WI38 (cell line): ENCODE measurements at regions not wholly inside any gene's neighbourhood (a gene's known extent, or its start where the extent isn't known, plus 50 kb on each side); places are given as distances from the start of the nearest gene placed in this dataset.

Experiments used
- H3K4me3 ChIP-seq: 2 replicates; pipeline ENCODE4 v1.5.1; 2011; ENCODE audit warnings: low read depth, mild to moderate bottlenecking, control low read depth, low read length
- TF ChIP-seq, protein P1 (sequence below): IDR thresholded peaks from 2 replicates; pipeline ENCODE4 v1.5.1; 2012; ENCODE audit warnings: low read depth, mild to moderate bottlenecking, control low read depth, low read length

DNA sequence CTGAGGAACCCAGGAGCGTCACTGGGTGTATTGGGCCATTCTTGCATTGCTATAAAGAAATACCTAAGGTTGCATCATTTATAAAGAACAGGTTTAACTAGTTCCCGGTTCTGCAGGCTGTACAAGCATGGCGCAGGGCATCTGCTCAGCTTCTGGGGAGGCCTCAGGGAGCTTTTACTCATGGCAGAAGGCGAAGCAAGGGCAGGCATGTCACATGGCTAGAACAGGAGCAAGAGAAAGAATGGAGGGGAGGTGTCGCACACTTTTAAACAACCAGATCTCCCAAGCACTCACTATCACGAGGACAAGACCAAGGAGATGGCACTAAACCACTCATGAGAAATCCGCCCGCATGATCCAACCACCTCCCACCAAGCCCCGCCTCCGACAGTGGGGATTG is 65.2 kb downstream of the PSMG1 start:
- TF ChIP-seq, protein P1, sequence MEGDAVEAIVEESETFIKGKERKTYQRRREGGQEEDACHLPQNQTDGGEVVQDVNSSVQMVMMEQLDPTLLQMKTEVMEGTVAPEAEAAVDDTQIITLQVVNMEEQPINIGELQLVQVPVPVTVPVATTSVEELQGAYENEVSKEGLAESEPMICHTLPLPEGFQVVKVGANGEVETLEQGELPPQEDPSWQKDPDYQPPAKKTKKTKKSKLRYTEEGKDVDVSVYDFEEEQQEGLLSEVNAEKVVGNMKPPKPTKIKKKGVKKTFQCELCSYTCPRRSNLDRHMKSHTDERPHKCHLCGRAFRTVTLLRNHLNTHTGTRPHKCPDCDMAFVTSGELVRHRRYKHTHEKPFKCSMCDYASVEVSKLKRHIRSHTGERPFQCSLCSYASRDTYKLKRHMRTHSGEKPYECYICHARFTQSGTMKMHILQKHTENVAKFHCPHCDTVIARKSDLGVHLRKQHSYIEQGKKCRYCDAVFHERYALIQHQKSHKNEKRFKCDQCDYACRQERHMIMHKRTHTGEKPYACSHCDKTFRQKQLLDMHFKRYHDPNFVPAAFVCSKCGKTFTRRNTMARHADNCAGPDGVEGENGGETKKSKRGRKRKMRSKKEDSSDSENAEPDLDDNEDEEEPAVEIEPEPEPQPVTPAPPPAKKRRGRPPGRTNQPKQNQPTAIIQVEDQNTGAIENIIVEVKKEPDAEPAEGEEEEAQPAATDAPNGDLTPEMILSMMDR: no peak
- no peak overlapping the region for H3K4me3 ChIP-seq

DNA sequence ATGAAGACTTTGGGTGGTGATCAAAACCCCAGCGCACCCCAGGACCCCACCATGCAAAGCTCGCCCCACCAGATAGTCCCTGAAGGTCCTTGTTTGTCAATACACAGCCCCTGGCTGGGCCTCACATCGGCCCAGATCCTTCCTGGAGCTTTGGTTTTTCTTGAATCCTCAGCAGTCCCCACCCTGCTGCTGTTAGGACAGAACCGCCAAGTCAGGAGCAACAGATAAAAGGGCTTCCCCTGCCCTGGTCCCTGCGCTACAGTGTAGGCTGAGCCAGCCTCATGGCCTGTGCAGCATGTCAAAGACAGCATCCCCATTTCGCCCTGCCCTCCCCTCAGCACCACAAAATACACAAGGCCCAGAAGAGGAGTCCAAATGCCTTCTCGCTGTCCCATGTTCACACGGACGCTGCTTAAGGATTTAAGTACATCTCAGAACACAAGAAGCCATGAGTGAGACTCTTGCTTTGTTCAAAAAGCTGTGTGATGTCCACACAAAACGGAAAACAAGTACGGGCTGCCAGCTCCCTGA is 65.7 kb downstream of the PSMG1 start:
- TF ChIP-seq, protein P1: no peak
- H3K4me3 ChIP-seq: no peak overlapping the region

DNA sequence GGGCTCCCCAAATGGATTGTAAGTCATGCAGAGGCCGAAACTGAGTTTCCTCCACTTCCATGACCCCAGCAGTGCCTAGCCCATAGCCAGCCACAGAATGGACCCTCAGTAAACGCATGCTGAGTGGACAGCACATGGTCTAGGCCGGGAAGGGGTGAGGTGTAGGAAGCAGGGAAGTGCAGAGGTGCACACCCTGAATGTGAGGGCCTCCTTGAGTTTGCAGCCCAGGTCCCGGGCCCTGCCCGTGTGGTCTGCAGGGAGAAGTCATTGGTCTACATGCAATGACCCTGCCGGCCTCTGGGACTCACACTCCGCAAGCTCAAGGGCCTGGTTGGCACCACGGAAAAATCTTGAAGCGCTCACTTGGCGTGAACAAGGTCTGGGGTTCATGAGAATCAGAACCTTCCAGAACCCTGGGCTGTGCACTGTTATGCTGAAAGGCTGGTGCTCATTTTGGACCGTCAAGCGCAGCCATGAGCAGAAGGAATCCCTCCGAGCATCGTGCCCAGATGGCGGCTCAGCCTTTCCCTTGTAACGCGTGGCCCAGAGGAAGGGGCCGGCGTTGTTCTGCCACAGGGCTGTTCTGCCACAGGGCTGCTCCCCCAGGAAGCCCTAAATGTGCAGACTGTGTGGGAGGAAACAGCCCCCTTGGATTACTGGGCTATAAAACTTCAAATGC is 66.4 kb downstream of the PSMG1 start:
- no peak overlapping the region for H3K4me3 ChIP-seq
- TF ChIP-seq, protein P1: no peak

DNA sequence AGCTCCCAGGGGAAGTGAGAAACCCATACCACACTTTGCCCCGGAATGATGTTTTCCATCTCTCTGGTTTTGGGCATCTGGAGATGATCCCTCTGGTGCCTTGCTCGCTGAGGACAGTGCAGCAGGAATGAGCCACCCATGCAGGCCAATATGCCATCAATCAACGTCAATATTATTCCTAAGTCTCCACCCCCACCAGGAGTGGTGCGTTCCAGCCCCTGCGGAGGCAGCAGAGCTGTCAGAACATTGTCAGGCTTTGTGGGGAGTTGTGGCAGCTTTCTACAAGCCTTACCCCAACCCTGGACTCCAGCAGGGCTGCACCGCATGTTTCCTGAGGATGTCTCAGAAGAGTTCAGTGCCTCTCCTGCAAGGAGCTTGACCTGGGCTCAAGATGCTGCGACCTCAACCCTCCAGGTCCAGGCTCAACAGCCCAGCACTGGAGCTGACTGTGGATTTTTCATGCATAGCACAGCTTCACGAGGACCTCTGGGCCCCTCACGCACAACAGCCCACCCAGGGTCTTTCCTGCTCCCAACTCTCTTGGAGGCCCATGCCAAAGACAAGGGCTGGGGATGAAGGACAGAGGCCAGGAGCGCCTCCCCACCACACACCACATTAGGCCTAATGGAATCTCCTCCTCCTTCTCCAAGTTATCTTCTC is 67.5 kb downstream of the PSMG1 start:
- TF ChIP-seq, protein P1: no peak
- no peak overlapping the region for H3K4me3 ChIP-seq

DNA sequence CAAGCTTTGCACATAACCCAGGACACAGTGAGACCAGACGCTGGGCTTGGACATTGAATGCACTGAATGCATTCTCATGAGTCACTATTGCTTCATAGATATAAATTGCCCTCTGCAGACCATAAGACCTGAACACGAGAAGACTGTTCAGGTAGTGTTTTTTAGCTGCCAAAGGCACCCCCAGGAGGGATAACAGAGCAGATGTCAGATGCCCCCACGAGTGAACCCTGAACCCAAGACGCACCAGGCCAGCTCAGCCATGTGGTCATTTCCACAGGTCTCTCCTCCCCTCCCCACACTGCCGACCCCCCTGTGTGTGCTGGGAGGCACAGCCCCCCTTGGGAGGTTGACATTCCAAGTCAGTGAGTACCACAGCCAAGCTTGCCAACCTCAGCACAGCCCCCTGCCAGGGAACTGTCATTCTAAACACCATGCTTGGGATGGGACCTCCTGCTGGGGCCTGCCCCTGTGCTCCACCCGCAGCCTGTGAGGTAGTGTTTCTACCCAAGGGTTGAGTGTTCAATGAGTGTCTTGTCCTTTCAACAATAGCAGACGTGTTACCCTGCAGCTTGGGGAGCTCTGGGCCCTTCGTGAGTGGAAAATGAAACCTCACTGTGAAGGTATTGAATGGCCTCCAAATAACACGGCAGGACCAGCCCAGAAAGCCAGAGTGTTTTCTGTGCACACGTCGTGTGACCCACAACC is 68.2 kb downstream of the PSMG1 start:
- no peak overlapping the region for H3K4me3 ChIP-seq
- TF ChIP-seq, protein P1: no peak

DNA sequence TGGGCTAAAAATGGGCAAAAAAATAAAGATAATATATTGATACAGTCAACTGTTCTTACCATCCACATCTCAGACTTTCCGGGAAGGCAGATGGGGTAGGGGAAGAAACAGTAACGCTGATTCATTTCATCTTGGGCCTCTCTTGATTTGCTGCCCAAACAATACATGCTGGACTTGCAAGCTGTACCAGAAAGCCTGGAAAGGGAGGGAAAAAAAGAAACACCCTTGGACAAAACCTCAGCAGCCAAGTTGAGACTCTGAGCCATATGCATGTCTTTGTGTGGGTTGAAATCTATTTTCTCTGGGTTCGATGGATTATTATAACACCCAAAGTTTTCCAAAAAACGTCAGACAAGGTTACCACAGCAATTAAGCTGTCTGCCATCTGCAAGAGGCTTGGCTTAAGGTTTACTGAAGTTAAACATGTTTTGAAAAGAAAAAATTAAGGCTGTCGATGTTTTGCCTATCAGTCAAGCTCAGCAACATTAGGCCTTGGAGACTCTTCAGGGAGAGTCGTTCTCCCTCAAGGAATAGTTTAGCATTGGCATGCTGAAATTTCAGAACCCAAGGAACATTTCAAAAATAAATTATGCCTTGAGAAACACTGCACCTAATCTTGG is 71.2 kb downstream of the PSMG1 start:
- H3K4me3 ChIP-seq: no peak overlapping the region
- TF ChIP-seq, protein P1: no peak

DNA sequence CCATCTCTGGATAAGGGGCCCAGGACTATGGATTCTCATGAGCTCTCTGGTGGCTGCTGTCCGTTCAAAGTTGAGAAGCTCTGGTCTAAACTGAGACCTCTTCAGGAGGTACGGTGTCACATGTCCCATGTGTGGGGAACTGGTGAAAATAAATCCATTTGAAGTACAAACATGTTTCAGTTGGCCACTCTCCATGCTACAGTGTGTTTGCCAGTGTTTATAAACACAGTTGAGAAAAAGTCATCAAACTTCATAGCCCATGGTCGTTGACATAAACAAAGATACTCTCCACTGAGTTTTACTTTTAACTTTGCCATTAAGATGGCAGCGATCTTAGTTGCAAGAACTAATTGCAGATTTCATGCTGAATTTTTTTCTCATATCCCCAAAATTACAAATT is 72.8 kb downstream of the PSMG1 start:
- TF ChIP-seq, protein P1: no peak
- H3K4me3 ChIP-seq: no peak overlapping the region
